Neural progenitor cell (in vitro differentiated cells): ENCODE measurements at regions not wholly inside any gene's neighbourhood (a gene's known extent, or its start where the extent isn't known, plus 50 kb on each side); places are given as distances from the start of the nearest gene placed in this dataset.

Experiments
- DNase-seq: peaks from one replicate; pipeline ENCODE4 v3.0.0-alpha.2; 2016; ENCODE audit warnings: low spot score
- H2AFZ ChIP-seq: fragments of 200-600 bp; sonication (generic); replicated peaks from 2 replicates; pipeline ENCODE4 v1.6.1; 2016; ENCODE audit warnings: antibody characterized with exemption
- H3F3A ChIP-seq: fragments of 200-600 bp; sonication (generic); 2 replicates; pipeline ENCODE4 v1.6.1; 2016; ENCODE audit warnings: antibody characterized with exemption, low read depth
- H3K27ac ChIP-seq: fragments of 200-600 bp; sonication (generic); 2 replicates; pipeline ENCODE4 v1.5.1; 2016; ENCODE audit warnings: mild to moderate bottlenecking
- H3K27me3 ChIP-seq: fragments of 200-600 bp; sonication (generic); 2 replicates; pipeline ENCODE4 v1.6.1; 2016; ENCODE audit warnings: mild to moderate bottlenecking, moderate library complexity
- H3K36me3 ChIP-seq: fragments of 200-600 bp; sonication (generic); 2 replicates; pipeline ENCODE4 v1.5.1; 2016
- H3K4me1 ChIP-seq: fragments of 200-600 bp; sonication (generic); 2 replicates; pipeline ENCODE4 v1.6.1; 2016; ENCODE audit warnings: mixed run types
- H3K4me2 ChIP-seq: fragments of 200-600 bp; sonication (generic); 2 replicates; pipeline ENCODE4 v1.6.1; 2016
- H3K4me3 ChIP-seq: fragments of 200-600 bp; sonication (generic); 2 replicates; pipeline ENCODE4 v1.5.1; 2016
- H3K79me2 ChIP-seq: fragments of 200-600 bp; sonication (generic); 2 replicates; pipeline ENCODE4 v1.6.1; 2016; ENCODE audit warnings: low read depth
- H3K9ac ChIP-seq: fragments of 200-600 bp; sonication (generic); 2 replicates; pipeline ENCODE4 v1.6.1; 2016
- H3K9me3 ChIP-seq: fragments of 200-600 bp; sonication (generic); 2 replicates; pipeline ENCODE4 v1.5.1; 2016; ENCODE audit warnings: low read depth
- H4K20me1 ChIP-seq: fragments of 200-600 bp; sonication (generic); 2 replicates; pipeline ENCODE4 v1.6.1; 2016; ENCODE audit warnings: low read depth
- H3K27ac Mint-ChIP-seq: 3 replicates; pipeline ENCODE4 v1.8.0; 2021; ENCODE audit warnings: mixed read lengths
- H3K27me3 Mint-ChIP-seq: 2 replicates; pipeline ENCODE4 v1.8.0; 2022; ENCODE audit warnings: low read depth, mild to moderate bottlenecking, inconsistent platforms, moderate library complexity, mixed read lengths; ENCODE audit not compliant: insufficient read depth
- H3K36me3 Mint-ChIP-seq: 3 replicates; pipeline ENCODE4 v1.8.0; 2021; ENCODE audit warnings: mixed read lengths
- H3K4me1 Mint-ChIP-seq: 3 replicates; pipeline ENCODE4 v1.8.0; 2021; ENCODE audit warnings: mixed read lengths
- H3K4me3 Mint-ChIP-seq: 3 replicates; pipeline ENCODE4 v1.8.0; 2021; ENCODE audit warnings: mild to moderate bottlenecking, moderate library complexity, mixed read lengths
- H3K9me3 Mint-ChIP-seq: 3 replicates; pipeline ENCODE4 v1.8.0; 2020; ENCODE audit warnings: mixed read lengths
- EZH2 ChIP-seq: fragments of 200-600 bp; sonication (generic); IDR thresholded peaks from 2 replicates; pipeline ENCODE4 v1.6.1; 2017; ENCODE audit warnings: antibody characterized with exemption, mild to moderate bottlenecking, moderate library complexity
- EZH2phosphoT487 ChIP-seq: fragments of 200-600 bp; sonication (generic); IDR thresholded peaks from 2 replicates; pipeline ENCODE4 v1.6.1; 2017; ENCODE audit warnings: antibody characterized with exemption
- TF ChIP-seq, protein P1 (sequence below): fragments of 200-600 bp; sonication (generic); IDR thresholded peaks from 2 replicates; pipeline ENCODE4 v1.5.1; 2017; ENCODE audit warnings: antibody characterized with exemption, mild to moderate bottlenecking

GRCh38 chr14:95784137-95784536 lies 70.2 kb upstream of the TCL1A start:
- H3K27me3 Mint-ChIP-seq: peaks cover 9% of the 10 kb centered on the region
- TF ChIP-seq EZH2 (no peak), EZH2phosphoT487 (no peak)
- TF ChIP-seq, protein P1, sequence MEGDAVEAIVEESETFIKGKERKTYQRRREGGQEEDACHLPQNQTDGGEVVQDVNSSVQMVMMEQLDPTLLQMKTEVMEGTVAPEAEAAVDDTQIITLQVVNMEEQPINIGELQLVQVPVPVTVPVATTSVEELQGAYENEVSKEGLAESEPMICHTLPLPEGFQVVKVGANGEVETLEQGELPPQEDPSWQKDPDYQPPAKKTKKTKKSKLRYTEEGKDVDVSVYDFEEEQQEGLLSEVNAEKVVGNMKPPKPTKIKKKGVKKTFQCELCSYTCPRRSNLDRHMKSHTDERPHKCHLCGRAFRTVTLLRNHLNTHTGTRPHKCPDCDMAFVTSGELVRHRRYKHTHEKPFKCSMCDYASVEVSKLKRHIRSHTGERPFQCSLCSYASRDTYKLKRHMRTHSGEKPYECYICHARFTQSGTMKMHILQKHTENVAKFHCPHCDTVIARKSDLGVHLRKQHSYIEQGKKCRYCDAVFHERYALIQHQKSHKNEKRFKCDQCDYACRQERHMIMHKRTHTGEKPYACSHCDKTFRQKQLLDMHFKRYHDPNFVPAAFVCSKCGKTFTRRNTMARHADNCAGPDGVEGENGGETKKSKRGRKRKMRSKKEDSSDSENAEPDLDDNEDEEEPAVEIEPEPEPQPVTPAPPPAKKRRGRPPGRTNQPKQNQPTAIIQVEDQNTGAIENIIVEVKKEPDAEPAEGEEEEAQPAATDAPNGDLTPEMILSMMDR: no peak
- peak; percentile 78 for DNase-seq

DNA sequence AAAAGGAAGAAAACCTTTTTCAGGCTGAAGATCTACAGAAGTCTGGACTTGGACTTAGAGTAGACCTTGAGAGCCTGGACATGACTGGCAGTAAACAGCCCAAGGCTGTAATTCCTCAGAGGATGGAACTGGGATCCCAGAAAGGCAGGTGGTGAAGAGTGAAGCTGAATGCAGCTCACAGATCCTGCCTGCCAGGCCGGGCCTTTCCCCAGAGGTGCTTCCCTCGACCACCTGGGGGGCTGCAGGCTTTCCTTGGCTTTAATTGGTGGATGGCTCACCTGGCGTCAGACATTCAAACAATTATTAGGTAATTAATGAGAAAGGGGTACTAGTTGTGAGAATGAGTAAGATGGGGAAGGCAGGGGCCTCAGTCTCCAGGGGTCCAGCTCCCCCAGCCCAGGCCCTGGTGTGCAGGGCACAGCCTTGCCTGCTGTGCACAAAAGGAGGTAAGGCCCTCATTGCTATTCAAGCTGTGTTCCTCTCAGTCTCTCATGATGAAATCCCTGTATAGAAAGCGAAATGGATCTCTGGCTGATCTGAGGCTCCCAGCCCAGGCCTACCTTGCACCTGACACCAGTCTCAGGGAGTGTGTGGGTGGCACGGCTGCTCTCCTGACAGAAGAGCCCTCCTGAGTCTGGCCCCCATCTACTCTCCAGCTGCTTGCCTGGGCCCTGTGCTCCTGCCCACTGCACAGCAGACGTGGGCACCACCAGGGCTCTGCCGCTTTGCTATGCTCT lies 63.0 kb upstream of the TCL1A start:
- DNase-seq: no peak
- Mint-ChIP-seq H3K36me3 (no peaks in the 10 kb centered on the region), H3K27me3 (peaks cover 8% of the 10 kb centered on the region), H3K4me3 (no peak overlapping the region), H3K27ac (no peak overlapping the region), H3K9me3 (no peaks in the 10 kb centered on the region), H3K4me1 (no peaks in the 10 kb centered on the region)
- no peak for TF ChIP-seq EZH2
- TF ChIP-seq, protein P1: no peak
- TF ChIP-seq EZH2phosphoT487: no peak
- no peaks in the 10 kb centered on the region for H3K4me1 ChIP-seq
- H3K27me3 ChIP-seq: peaks cover 19% of the 10 kb centered on the region
- H4K20me1 ChIP-seq: no peaks in the 10 kb centered on the region
- no peaks in the 10 kb centered on the region for H3K36me3 ChIP-seq
- no peak overlapping the region for H3K27ac ChIP-seq
- H3F3A ChIP-seq: no peaks in the 10 kb centered on the region
- H3K9me3 ChIP-seq: no peaks in the 10 kb centered on the region
- no peaks in the 10 kb centered on the region for H3K79me2 ChIP-seq
- no peak overlapping the region for H3K4me2 ChIP-seq
- no peak overlapping the region for H3K4me3 ChIP-seq
- H2AFZ ChIP-seq: no peak overlapping the region
- no peak overlapping the region for H3K9ac ChIP-seq

More at GRCh38 chr14:95784137-95784536, 70.2 kb upstream of the TCL1A start:
- H3K9ac ChIP-seq: no peak overlapping the region
- Mint-ChIP-seq H3K4me1 (no peaks in the 10 kb centered on the region), H3K27ac (no peak overlapping the region), H3K36me3 (no peaks in the 10 kb centered on the region), H3K9me3 (no peaks in the 10 kb centered on the region), H3K4me3 (no peak overlapping the region)
- no peaks in the 10 kb centered on the region for H3F3A ChIP-seq
- no peaks in the 10 kb centered on the region for H3K4me1 ChIP-seq
- H3K4me3 ChIP-seq: no peak overlapping the region
- H4K20me1 ChIP-seq: no peaks in the 10 kb centered on the region
- H3K36me3 ChIP-seq: no peaks in the 10 kb centered on the region
- H3K27ac ChIP-seq: no peak overlapping the region
- no peak overlapping the region for H3K4me2 ChIP-seq
- no peaks in the 10 kb centered on the region for H3K9me3 ChIP-seq
- no peaks in the 10 kb centered on the region for H3K27me3 ChIP-seq
- no peaks in the 10 kb centered on the region for H3K79me2 ChIP-seq
- H2AFZ ChIP-seq: no peak overlapping the region

GRCh38 chr14:95774265-95775160 lies 60.6 kb upstream of the TCL1A start:
- peaks cover 12% of the 10 kb centered on the region for H3K4me1 ChIP-seq
- no peaks in the 10 kb centered on the region for H3K36me3 ChIP-seq
- no peak overlapping the region for H3K9ac ChIP-seq
- no peak for TF ChIP-seq EZH2phosphoT487
- TF ChIP-seq, protein P1: peak; percentile 95
- H3K9me3 Mint-ChIP-seq: peaks cover 2% of the 10 kb centered on the region
- H2AFZ ChIP-seq: no peak overlapping the region
- peaks cover 12% of the 10 kb centered on the region for H3K27me3 Mint-ChIP-seq
- H3K4me2 ChIP-seq: no peak overlapping the region
- H4K20me1 ChIP-seq: no peaks in the 10 kb centered on the region
- no peaks in the 10 kb centered on the region for H3K36me3 Mint-ChIP-seq
- peak; percentile 61 for DNase-seq
- H3F3A ChIP-seq: no peaks in the 10 kb centered on the region
- H3K4me1 Mint-ChIP-seq: peaks cover 7% of the 10 kb centered on the region
- no peak overlapping the region for H3K27ac Mint-ChIP-seq
- H3K27ac ChIP-seq: no peak overlapping the region
- no peaks in the 10 kb centered on the region for H3K9me3 ChIP-seq
- no peak overlapping the region for H3K4me3 Mint-ChIP-seq
- H3K27me3 ChIP-seq: peaks cover 26% of the 10 kb centered on the region
- no peaks in the 10 kb centered on the region for H3K79me2 ChIP-seq
- no peak overlapping the region for H3K4me3 ChIP-seq
